PC-9 (cell line): ENCODE measurements at regions not wholly inside any gene's neighbourhood (a gene's known extent, or its start where the extent isn't known, plus 50 kb on each side); places are given as distances from the start of the nearest gene placed in this dataset.

Experiments
- BruUV-seq: library from RNA; stranded (reverse); fragments of 400-500 nt; replicated peaks from 2 replicates; lab custom pipeline; 2021; lab: Mats Ljungman, UMichigan
- CTCF ChIA-PET: fragments of 300-600 bp; sonication (Branson Sonifier 250); formaldehyde crosslinking; loops from one replicate; lab custom pipeline; 2022; ENCODE audit warnings: antibody characterized with exemption; lab: Charles Lee
- POLR2A ChIA-PET: fragments of 300-600 bp; sonication (Branson Sonifier 250); formaldehyde crosslinking; loops from one replicate; lab custom pipeline; 2022; ENCODE audit warnings: antibody characterized with exemption; ENCODE audit not compliant: unreplicated experiment; lab: Charles Lee
- DNase-seq, 2 experiments: peaks; one replicate each; pipeline versions ENCODE4 v3.0.0 to v3.0.0-alpha.2; 2015 to 2022; ENCODE audit warnings: mixed read lengths in 1 of 2
- H2AFZ ChIP-seq: fragments of 200-600 bp; sonication (generic); 2 replicates; pipeline ENCODE4 v1.8.1; 2017; ENCODE audit warnings: antibody characterized with exemption
- H3F3A ChIP-seq: fragments of 200-600 bp; sonication (generic); 2 replicates; pipeline ENCODE4 v1.8.1; 2017; ENCODE audit warnings: antibody characterized with exemption, mild to moderate bottlenecking, low read depth; ENCODE audit not compliant: insufficient read depth
- H3K27ac ChIP-seq: fragments of 200-600 bp; sonication (generic); 2 replicates; pipeline ENCODE4 v1.6.1; 2016; ENCODE audit warnings: mixed run types
- H3K27me3 ChIP-seq: fragments of 200-600 bp; sonication (generic); 2 replicates; pipeline ENCODE4 v1.6.1; 2016; ENCODE audit warnings: low read depth, mixed run types; ENCODE audit not compliant: insufficient read depth
- H3K36me3 ChIP-seq: fragments of 200-600 bp; sonication (generic); 2 replicates; pipeline ENCODE4 v1.6.1; 2016; ENCODE audit warnings: low read depth, mixed run types
- H3K4me1 ChIP-seq: fragments of 200-600 bp; sonication (generic); replicated peaks from 2 replicates; pipeline ENCODE4 v1.6.1; 2016; ENCODE audit warnings: mixed run types; ENCODE audit not compliant: insufficient read depth
- H3K4me2 ChIP-seq: fragments of 200-600 bp; sonication (generic); 2 replicates; pipeline ENCODE4 v1.6.1; 2017; ENCODE audit warnings: mixed run types
- H3K4me3 ChIP-seq: fragments of 200-600 bp; sonication (generic); 2 replicates; pipeline ENCODE4 v1.6.1; 2016; ENCODE audit warnings: mixed run types
- H3K79me2 ChIP-seq: fragments of 200-600 bp; sonication (generic); 2 replicates; pipeline ENCODE4 v1.6.1; 2017; ENCODE audit warnings: low read depth, mixed run types
- H3K9me2 ChIP-seq: fragments of 200-600 bp; sonication (generic); 2 replicates; pipeline ENCODE4 v1.8.1; 2017; ENCODE audit warnings: mild to moderate bottlenecking; ENCODE audit not compliant: insufficient read depth
- H3K9me3 ChIP-seq: fragments of 200-600 bp; sonication (generic); 2 replicates; pipeline ENCODE4 v1.8.1; 2016; ENCODE audit warnings: low read depth; ENCODE audit not compliant: insufficient read depth
- H4K20me1 ChIP-seq: fragments of 200-600 bp; sonication (generic); 2 replicates; pipeline ENCODE4 v1.8.1; 2017; ENCODE audit not compliant: insufficient read depth
- CTCF ChIP-seq: fragments of 200-600 bp; sonication (generic); conservative IDR thresholded peaks from 2 replicates; pipeline ENCODE4 v1.6.1; 2017; ENCODE audit warnings: mixed run types, antibody characterized with exemption, mild to moderate bottlenecking, moderate library complexity
- EZH2 ChIP-seq: fragments of 200-600 bp; sonication (generic); IDR thresholded peaks from 2 replicates; pipeline ENCODE4 v1.8.0; 2017; ENCODE audit warnings: antibody characterized with exemption, low read depth
- intact Hi-C: fragments of 100-400 bp; cut with micrococcal nuclease; formaldehyde crosslinking; loops from one replicate; pipeline ENCODE4 v1.10.0; 2022; ENCODE audit not compliant: unreplicated experiment

DNA sequence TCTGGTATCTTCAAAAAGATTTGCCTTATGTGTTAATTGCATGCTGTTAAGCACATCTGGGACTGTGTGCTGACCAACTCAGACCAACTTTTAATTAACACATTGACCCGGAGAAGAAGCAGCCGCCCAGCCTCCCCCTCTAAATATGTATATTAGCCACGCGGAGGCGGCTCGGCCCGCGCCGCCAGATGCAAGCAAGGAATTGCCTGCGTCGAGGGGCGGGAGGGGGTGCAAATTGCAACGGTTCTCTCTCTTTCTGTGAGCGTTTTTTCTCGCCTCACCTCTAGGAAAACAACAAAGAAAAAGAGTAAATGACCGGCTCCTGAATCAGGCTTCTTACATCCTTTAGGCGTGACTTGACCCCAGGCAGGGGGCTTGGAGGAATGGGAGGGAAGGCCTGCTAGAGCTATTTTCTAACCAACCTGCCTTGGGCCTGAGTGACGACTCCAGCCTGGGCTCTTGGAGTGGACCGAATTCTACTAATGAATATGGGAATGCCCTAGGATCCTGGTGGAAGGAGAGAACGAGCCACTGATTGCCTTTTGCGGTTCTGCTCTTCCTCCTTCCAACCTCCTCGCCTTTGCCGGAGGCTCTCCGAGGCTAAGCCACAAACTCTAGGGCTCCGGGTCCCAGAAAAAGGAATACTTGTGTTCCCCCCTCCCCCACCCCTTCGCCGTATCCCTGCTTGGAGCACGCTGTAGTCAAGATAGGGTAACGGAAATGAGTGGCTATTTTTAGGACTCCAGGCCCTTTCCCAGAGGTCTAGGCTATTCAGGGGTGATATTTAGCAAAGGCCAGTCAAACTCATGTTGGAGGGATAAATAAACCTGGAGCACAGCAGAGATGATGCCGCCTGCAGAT, 417.0 kb upstream of the ESRRG start:
- H3K27me3 ChIP-seq: 0 out of 2 replicates have a peak, but pooled peaks cover 3% of the 10 kb centered on the region

GRCh38 chr1:217139513-217139912, 416.3 kb upstream of the ESRRG start:
- no peaks in the 10 kb centered on the region for H4K20me1 ChIP-seq
- H3K9me3 ChIP-seq: no peaks in the 10 kb centered on the region
- no peaks in the 10 kb centered on the region for H3K36me3 ChIP-seq
- ChIA-PET CTCF (no interaction called here), POLR2A (no interaction called here)
- no peaks in the 10 kb centered on the region for H3F3A ChIP-seq
- no peak for DNase-seq
- no TSS peak for BruUV-seq
- H3K9me2 ChIP-seq: no peaks in the 10 kb centered on the region
- H3K4me1 ChIP-seq: no peaks in the 10 kb centered on the region
- H3K4me3 ChIP-seq: no peak overlapping the region
- no peak overlapping the region for H3K27ac ChIP-seq
- H3K4me2 ChIP-seq: no peak overlapping the region
- no peaks in the 10 kb centered on the region for H3K79me2 ChIP-seq
- TF ChIP-seq CTCF (no peak), EZH2 (no peak)
- H3K27me3 ChIP-seq: 0 out of 2 replicates have a peak, but pooled peaks cover 3% of the 10 kb centered on the region
- intact Hi-C loops: no loop called here
- H2AFZ ChIP-seq: no peak overlapping the region

More for the DNA sequence above, 417.0 kb upstream of the ESRRG start:
- no peak for TF ChIP-seq CTCF
- no peak for TF ChIP-seq EZH2
- Histone ChIP-seq H3K36me3 (no peaks in the 10 kb centered on the region), H2AFZ (no peak overlapping the region), H3K4me2 (no peak overlapping the region), H3K4me1 (no peaks in the 10 kb centered on the region), H3K4me3 (no peak overlapping the region), H3K9me2 (no peaks in the 10 kb centered on the region), H3K27ac (no peak overlapping the region), H3F3A (no peaks in the 10 kb centered on the region), H3K9me3 (no peaks in the 10 kb centered on the region), H3K79me2 (no peaks in the 10 kb centered on the region), H4K20me1 (no peaks in the 10 kb centered on the region)
- CTCF ChIA-PET: no interaction called here
- POLR2A ChIA-PET: no interaction called here
- DNase-seq: no peak
- intact Hi-C loops: no loop called here
- no TSS peak for BruUV-seq

DNA sequence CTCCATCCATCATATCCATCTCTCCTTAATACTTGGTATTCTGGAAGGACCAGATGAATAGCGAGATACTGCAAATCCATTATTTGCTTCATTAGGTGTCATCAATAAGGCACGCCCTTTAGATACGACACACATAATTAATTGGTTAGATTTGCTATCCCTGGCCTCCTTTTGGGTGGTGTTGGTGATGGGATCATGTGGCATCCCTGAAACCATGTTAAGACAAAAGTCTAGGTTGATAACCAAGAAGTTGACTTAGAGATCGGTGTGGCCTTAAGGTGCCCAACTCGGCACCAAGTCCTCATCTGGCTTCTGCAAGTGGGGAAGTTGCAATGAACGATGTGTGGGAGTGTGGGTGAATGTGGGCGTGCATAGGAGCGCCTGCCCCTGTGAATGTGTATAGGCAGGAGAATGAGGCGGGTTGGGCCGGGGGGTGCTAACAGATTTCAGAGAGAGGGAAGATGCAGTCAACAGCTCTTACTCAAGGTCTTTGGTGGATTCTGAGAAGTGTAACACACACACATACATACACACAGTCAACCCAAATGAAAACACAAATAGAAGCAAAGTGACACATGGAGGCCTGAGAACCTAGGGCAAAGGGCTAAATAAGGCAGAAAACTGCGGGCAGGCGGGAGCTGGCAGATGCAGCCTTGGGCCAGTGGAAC, 415.7 kb upstream of the ESRRG start:
- no TSS peak for BruUV-seq
- DNase-seq: no peak
- intact Hi-C loops: no loop called here
- Histone ChIP-seq H2AFZ (no peak overlapping the region), H3K27ac (no peak overlapping the region), H3F3A (no peaks in the 10 kb centered on the region), H3K36me3 (no peaks in the 10 kb centered on the region), H3K27me3 (0 out of 2 replicates have a peak, but pooled peaks cover 3% of the 10 kb centered on the region), H3K79me2 (no peaks in the 10 kb centered on the region), H3K9me3 (no peaks in the 10 kb centered on the region), H4K20me1 (no peaks in the 10 kb centered on the region), H3K9me2 (no peaks in the 10 kb centered on the region), H3K4me1 (no peaks in the 10 kb centered on the region), H3K4me3 (no peak overlapping the region), H3K4me2 (no peak overlapping the region)
- POLR2A ChIA-PET: no interaction called here
- CTCF ChIA-PET: no interaction called here
- TF ChIP-seq CTCF: no peak
- no peak for TF ChIP-seq EZH2
